NCI-H446 (cell line): ENCODE measurements at regions not wholly inside any gene's neighbourhood (a gene's known extent, or its start where the extent isn't known, plus 50 kb on each side); places are given as distances from the start of the nearest gene placed in this dataset.

ENCODE experiments used
- DNase-seq, 2 experiments: peaks; one replicate each; lab custom pipeline; 2025; lab: John Stamatoyannopoulos, UW

DNA sequence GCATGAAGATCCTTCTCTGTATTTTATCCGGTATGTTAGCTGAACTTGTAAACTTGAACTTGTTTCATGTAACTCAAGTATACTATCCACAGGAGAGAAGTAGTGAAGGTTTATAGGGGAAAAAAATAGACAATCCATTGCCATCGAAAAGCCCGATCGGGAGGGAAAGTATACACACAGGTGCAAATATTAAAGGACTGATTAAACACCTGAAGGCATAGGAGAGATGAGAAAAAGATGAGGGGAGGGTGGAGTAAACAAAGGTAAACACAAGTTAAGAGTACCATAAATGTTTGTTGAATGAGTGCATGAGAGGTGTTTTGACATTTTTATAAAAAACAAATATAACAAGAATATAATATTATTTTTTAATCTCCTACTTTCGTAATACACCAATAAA, 64.3 kb upstream of the CITED2 start:
- DNase-seq, result no peak

DNA sequence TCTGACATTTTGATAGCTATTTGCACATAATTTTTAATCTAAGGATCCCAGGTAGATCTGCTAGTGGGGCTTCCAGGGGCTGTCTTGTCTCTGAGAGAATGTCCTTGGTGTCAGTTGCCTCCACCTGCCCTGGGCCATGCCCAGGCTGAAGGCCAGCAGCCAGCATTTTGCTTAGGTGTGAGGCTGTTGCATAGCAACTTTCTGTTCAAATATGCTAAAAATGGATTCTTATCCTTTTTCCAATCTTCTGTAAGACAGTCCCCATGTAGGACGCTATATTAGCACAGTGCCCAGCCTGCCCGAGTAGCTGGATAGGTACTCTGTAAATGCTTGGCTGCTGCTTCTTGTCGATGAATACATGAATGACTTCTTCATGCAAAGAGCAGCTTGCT, 62.5 kb upstream of the CITED2 start:
- DNase-seq, result no peak

DNA sequence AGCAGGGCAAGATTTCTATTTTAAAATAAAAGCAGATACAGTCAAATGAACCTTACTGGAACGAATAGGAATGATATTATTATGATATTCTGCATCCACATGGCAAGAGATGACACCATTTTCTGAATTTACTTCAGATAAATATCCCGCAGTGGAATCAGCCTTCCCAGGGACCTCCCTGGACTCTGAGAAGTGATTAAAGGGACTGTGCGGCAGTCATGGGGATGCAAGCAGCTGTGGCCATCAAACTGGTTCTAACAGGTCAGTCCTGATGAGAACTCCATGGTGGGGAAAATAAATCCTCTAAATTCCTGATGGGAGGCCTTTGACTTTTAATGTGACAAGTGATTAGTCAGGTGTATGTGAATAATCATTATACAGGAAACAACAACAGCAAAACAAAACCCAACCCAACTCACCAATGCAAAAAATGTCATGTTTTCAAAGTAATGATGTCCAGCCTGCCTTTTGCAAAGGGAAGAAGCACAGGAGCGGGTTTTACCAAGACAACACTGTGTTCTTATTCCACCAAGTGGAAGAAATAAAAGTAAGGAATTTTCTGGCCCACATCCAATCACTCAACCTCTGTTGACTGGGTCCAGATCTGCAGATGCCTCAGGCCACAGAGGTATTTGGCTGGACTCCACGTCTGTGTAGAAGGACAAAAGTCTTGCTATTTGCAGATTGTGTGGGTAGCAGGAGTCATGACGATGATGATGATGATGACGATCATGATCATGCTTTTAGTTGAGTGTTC, 61.9 kb upstream of the CITED2 start:
- DNase-seq, result no peak

DNA sequence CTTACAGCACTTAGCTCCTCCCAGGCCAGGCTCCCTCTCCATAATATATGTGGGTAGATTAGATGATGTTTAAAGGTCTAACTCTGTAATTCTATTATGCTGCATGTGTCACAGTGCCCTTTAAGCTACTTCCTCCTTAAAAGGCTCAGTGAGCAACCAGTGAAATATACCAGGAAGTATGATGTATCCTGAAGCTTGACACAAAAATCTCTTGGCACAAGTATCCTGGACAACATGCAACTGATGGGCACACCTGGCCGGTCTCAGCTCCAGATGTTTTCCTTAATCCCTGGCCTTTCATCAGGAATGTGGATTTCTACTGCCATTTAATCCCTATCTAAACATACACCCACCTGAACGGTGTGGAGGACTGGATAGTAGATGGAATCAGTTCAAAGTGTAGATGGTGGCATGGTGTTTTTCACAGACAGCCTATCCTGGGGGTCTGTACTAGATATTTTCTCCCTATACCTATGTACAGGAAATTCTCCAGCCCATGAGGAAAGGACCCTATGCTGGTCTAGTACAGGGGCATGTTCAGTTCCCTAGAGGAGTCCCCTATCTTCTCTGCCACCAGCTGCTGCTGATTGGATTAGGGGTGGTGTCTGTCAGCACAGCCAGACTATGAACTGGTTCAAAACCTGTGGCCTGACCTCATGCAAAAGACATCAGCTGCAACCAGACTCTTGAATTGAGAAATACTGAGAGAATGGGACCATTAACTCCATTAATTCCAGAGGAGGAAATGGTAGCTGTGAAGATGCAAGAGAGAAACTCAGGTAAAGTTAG, 59.4 kb upstream of the CITED2 start:
- DNase-seq, result no peak

DNA sequence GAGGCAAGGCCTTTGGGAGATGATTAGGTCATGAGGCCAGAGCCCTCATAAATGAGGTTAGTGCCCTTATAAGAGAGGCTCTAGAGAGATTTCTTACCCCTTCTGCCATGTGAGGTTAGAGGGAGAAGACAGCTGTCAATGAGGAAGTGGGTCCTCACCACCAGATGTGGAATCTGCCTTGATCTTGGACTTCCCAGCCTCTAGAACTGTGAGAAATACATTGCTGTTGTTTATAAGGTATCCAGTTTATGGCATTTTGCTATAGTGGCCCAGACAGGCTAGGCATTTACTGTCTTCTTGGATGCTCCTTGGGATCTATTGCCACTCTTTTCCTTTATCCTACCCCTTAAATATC, 57.1 kb upstream of the CITED2 start:
- no peak for DNase-seq

DNA sequence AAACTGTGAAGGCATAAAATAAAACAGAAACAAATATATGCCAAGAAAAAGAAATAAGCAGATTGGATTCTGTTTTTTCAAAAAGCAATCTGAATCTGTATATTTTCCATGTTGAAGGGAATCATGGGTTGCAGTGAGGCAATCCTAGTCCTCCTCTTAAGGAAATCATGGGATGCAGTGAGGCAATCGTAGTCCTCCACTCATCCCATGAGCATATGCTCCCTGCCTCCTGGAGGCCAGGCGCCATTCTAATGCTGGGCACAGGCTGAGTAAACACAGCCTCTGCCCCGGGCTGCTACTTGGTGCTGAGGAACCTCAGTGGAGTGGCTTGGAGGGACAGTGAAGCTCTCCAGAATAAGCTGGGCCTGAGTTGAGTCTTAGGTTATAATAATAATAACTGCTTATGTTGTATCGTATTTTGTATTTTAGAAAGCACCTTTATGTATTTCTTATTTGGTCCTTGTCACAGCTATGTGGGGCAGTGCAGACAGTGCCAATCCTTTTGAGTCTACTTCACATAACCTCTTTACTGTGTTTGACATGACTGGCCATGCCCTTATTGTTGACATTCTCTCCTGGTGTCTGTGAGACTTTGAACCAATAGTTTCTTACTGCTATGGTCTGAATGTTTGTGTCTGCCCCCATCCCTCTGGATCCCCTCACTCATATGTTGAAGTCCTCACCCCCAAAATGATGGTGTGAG, 56.6 kb upstream of the CITED2 start:
- no peak for DNase-seq

DNA sequence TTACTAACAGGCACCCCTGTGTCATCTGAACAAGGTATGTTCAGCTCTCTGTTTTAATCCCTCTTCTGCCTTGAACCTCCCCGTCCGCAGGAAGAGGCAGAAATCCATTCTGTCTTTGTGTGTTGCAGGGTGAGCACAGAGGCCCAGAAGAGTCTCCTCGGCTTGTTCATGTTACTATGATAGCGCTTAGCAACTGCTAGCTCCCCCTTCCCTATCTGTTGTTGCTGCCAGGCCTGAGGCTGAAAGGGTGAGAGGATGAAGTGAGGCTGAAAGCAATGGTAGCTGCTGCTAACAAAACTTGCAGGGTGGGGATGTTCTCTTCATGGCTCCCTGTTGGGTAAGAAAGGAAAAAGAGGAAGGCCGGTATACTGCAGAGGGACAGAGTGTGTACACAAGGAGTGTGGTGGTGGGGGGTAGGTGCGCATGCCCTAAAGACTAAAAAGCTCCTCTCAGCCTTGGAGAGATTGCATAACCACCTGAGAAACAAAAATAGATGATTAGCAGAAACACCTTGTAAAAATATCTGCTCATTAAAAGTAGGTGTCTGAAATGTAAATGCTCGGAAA, 55.2 kb upstream of the CITED2 start:
- DNase-seq, result no peak

DNA sequence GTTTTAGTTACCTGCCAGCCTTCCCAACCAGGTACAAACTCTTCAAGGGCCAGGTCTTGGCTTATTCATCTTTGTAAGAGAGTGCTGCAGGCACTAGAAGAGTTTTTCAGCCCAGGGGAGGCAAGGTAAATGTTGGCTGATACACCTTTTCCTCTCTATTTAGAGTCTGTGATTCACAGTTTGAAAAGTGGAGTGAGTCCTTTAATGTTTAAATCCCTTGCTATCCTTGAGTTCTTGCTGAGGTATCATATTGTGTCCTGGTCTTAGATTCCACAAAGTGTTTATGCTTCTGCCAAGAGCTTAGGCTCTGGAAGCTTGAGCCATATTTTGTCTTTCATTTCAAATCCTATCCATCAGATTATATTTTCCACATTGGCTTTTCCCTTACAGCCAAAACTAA, 52.8 kb upstream of the CITED2 start:
- DNase-seq, result no peak

DNA sequence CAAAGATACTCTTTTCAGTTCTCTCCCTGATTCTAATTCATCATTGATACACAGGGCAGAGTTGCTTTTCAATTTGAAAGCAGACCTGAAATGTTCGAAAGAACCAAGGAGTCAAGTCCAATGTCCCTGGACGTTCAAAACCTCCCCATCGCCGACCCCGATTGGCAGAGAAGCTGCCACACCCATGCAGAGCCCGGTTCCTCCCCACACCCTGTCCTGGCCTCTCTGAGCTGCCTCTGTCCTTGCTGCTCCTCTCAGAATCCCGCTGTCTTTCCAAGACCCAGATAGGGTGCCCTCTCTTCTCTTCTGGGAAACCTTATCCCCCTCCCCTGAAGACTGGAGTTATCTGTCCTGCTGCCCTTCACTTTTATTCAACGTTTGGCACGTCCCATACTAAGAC, 52.3 kb upstream of the CITED2 start:
- DNase-seq, result no peak

DNA sequence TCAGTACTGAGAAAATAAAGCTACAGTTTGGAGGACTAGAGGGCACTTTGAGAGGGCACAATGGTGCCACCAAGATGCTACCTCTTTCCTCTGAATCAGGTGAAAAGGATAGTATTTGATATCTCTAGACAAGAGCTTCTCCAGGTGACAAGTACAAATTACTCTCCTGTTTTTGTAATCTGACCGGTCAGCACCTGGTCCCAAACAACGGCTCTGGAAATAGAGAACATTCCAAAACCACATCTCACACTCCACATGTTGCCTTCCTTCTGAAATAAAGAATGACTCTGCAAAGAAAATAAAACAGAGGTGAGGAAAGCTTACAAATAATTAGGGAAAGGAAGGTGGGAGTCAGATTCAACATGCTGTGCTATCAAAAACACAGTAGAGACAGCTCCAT, 51.3 kb upstream of the CITED2 start:
- no peak for DNase-seq

DNA sequence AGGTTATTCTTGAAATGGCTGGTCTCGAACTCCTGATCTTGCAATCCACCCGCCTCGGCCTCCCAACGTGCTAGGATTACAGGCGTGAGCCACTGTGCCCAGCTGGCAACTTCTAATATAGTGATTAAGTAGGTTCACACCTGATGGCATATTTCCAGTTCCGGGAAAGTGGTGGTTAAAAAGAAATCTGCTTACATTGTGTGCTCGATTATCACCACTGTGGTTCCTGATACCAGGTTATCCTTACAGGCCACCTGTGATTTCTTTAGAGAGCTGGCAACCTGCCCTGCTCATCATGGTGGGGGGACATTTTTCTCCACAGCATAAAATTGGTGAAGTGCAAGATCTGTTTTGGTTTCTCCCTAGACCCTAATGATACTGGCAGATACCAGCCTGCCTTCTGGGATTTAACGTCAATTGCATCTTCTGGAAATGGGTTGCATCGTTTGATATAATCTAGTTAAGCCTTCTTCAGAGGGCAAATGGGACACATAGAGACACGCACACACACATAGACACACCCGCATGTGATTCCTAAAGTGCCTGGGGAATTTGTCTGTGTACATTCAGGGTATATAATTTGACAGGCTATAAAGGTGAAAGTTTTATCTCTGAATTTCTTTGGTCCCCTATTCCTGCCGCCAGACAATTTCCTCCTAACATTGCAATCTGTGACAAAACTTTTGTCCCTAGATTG, 49.7 kb upstream of the CITED2 start:
- DNase-seq, result no peak
